ENCODE measurements at regions not wholly inside any gene's neighbourhood (a gene's known extent, or its start where the extent isn't known, plus 50 kb on each side); places are given as distances from the start of the nearest gene placed in this dataset.

DNA sequence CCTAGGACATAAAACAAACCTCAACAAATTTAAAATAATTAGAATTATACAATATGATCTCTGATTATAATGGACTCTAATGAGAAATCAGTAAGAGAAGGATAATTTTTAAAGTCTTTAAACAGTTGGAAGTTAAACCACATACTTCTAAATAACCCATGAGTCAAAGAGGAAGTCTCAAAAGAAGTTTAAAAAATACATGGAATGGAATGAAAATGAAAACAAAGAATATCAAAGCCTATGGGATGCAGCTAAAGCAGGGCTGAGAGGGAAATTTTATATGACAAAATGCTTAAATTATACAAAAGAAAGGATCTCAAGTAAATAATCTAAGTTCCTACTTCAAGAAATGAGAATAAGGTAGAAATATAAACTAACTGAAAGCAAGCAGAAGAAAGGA lies 460.5 kb downstream of the RPS24 start:
- POLR2A ChIA-PET, result no interaction called here
- intact Hi-C loops (cut with micrococcal nuclease; ENCODE audit: unreplicated experiment), result no loop called here
- CTCF ChIA-PET (ENCODE audit: unreplicated experiment), result no interaction called here
- TF ChIP-seq EZH2phosphoT487 (IDR thresholded peaks at IDR 0.05; ENCODE audit: borderline replicate concordance, low read depth, low read length), result no peak
- TF ChIP-seq, protein P1, sequence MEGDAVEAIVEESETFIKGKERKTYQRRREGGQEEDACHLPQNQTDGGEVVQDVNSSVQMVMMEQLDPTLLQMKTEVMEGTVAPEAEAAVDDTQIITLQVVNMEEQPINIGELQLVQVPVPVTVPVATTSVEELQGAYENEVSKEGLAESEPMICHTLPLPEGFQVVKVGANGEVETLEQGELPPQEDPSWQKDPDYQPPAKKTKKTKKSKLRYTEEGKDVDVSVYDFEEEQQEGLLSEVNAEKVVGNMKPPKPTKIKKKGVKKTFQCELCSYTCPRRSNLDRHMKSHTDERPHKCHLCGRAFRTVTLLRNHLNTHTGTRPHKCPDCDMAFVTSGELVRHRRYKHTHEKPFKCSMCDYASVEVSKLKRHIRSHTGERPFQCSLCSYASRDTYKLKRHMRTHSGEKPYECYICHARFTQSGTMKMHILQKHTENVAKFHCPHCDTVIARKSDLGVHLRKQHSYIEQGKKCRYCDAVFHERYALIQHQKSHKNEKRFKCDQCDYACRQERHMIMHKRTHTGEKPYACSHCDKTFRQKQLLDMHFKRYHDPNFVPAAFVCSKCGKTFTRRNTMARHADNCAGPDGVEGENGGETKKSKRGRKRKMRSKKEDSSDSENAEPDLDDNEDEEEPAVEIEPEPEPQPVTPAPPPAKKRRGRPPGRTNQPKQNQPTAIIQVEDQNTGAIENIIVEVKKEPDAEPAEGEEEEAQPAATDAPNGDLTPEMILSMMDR (conservative IDR thresholded peaks at IDR 0.05; ENCODE audit: low read length), result no peak
- Histone ChIP-seq H3K4me1 (ENCODE audit: insufficient read depth, low read length, poor library complexity, severe bottlenecking) (no peaks in the 10 kb centered on the region), H3K9me3 (ENCODE audit: low read length) (no peaks in the 10 kb centered on the region), H3K79me2 (ENCODE audit: insufficient read depth, low read depth, low read length) (no peaks in the 10 kb centered on the region), H3K4me2 (ENCODE audit: low read length) (no peak overlapping the region), H3K4me3 (ENCODE audit: low read depth, low read length, poor library complexity, severe bottlenecking) (no peak overlapping the region), H2AFZ (ENCODE audit: low read length) (no peak overlapping the region), H4K20me1 (ENCODE audit: insufficient read depth, low read length) (no peaks in the 10 kb centered on the region), H3K27ac (ENCODE audit: low read depth, low read length, poor library complexity, severe bottlenecking) (no peak overlapping the region), H3K36me3 (ENCODE audit: insufficient read depth, low read length) (no peaks in the 10 kb centered on the region), H3K9me2 (ENCODE audit: insufficient read depth, low read length) (no peaks in the 10 kb centered on the region)
- no TSS peak for BruUV-seq (replicated peaks)
- DNase-seq (ENCODE audit: low spot score), result no peak

GRCh38 chr10:78502210-78502936 lies 468.7 kb downstream of the RPS24 start:
- Histone ChIP-seq H2AFZ (ENCODE audit: low read length) (no peak overlapping the region), H3K79me2 (ENCODE audit: insufficient read depth, low read depth, low read length) (no peaks in the 10 kb centered on the region), H3K9me3 (ENCODE audit: low read length) (no peaks in the 10 kb centered on the region), H3K4me2 (ENCODE audit: low read length) (no peak overlapping the region), H3K4me1 (ENCODE audit: insufficient read depth, low read length, poor library complexity, severe bottlenecking) (no peaks in the 10 kb centered on the region), H4K20me1 (ENCODE audit: insufficient read depth, low read length) (no peaks in the 10 kb centered on the region), H3K27ac (ENCODE audit: low read depth, low read length, poor library complexity, severe bottlenecking) (no peak overlapping the region), H3K4me3 (ENCODE audit: low read depth, low read length, poor library complexity, severe bottlenecking) (no peak overlapping the region), H3K36me3 (ENCODE audit: insufficient read depth, low read length) (no peaks in the 10 kb centered on the region), H3K9me2 (ENCODE audit: insufficient read depth, low read length) (no peaks in the 10 kb centered on the region)
- DNase-seq (ENCODE audit: low spot score), result no peak
- ChIA-PET CTCF (ENCODE audit: unreplicated experiment) (no interaction called here), POLR2A (no interaction called here)
- TF ChIP-seq, protein P1 (conservative IDR thresholded peaks at IDR 0.05; ENCODE audit: low read length), result no peak
- TF ChIP-seq EZH2phosphoT487 (IDR thresholded peaks at IDR 0.05; ENCODE audit: borderline replicate concordance, low read depth, low read length), result no peak
- intact Hi-C loops (cut with micrococcal nuclease; ENCODE audit: unreplicated experiment), result no loop called here
- no TSS peak for BruUV-seq (replicated peaks)

GRCh38 chr10:78504181-78504580 lies 470.5 kb downstream of the RPS24 start:
- TF ChIP-seq EZH2phosphoT487 (IDR thresholded peaks at IDR 0.05; ENCODE audit: borderline replicate concordance, low read depth, low read length), result no peak
- TF ChIP-seq, protein P1 (conservative IDR thresholded peaks at IDR 0.05; ENCODE audit: low read length), result no peak
- intact Hi-C loops (cut with micrococcal nuclease; ENCODE audit: unreplicated experiment), result no loop called here
- Histone ChIP-seq H3K4me2 (ENCODE audit: low read length) (no peak overlapping the region), H4K20me1 (ENCODE audit: insufficient read depth, low read length) (no peaks in the 10 kb centered on the region), H3K4me1 (ENCODE audit: insufficient read depth, low read length, poor library complexity, severe bottlenecking) (no peaks in the 10 kb centered on the region), H3K36me3 (ENCODE audit: insufficient read depth, low read length) (no peaks in the 10 kb centered on the region), H3K27ac (ENCODE audit: low read depth, low read length, poor library complexity, severe bottlenecking) (no peak overlapping the region), H3K9me3 (ENCODE audit: low read length) (no peaks in the 10 kb centered on the region), H3K4me3 (ENCODE audit: low read depth, low read length, poor library complexity, severe bottlenecking) (no peak overlapping the region), H3K9me2 (ENCODE audit: insufficient read depth, low read length) (no peaks in the 10 kb centered on the region), H3K79me2 (ENCODE audit: insufficient read depth, low read depth, low read length) (no peaks in the 10 kb centered on the region), H2AFZ (ENCODE audit: low read length) (no peak overlapping the region)
- no TSS peak for BruUV-seq (replicated peaks)
- DNase-seq (ENCODE audit: low spot score), result no peak
- ChIA-PET CTCF (ENCODE audit: unreplicated experiment) (no interaction called here), POLR2A (no interaction called here)

Data from OCI-LY7 (cell line).